ENCODE measurements at regions not wholly inside any gene's neighbourhood (a gene's known extent, or its start where the extent isn't known, plus 50 kb on each side); places are given as distances from the start of the nearest gene placed in this dataset.

DNA sequence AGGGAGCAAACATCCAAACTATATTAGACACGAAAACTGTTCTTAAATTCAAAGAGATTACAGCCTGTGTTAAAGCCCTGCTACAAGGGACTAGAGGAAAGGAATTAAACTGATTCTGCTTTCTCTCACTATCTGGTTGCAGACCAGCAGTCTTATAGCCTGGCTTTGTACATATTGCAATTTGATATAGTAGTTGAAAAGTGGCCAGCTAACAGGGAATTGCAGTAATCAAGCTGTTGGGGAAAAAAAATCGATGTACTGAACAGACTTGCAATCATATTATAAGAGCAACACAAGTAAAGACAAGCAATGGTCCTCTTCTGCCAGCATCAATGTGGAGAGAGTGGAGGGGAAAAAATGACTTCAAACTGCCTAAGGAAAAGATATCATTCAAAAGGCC, 364.4 kb upstream of the EPHA5 start:
- TF ChIP-seq ARID3A (IDR thresholded peaks at IDR 0.05; ENCODE audit: low read depth, low read length) = no peak
- no peak for TF ChIP-seq CTCF (CRISPR knock-in tag; IDR thresholded peaks at IDR 0.05)
- no peak for TF ChIP-seq NRL (CRISPR knock-in tag; IDR thresholded peaks at IDR 0.05; ENCODE audit: borderline replicate concordance)
- TF ChIP-seq POLR2AphosphoS5 (IDR thresholded peaks at IDR 0.05; ENCODE audit: low read depth, low read length) = no peak
- no peak for TF ChIP-seq JUNB (CRISPR knock-in tag; IDR thresholded peaks at IDR 0.05; ENCODE audit: borderline replicate concordance)
- TF ChIP-seq NR1H2 (CRISPR knock-in tag; IDR thresholded peaks at IDR 0.05; ENCODE audit: borderline replicate concordance, low read depth) = no peak
- TF ChIP-seq JUN (CRISPR knock-in tag; IDR thresholded peaks at IDR 0.05) = no peak
- TF ChIP-seq NFE2 (CRISPR knock-in tag; IDR thresholded peaks at IDR 0.05) = no peak
- TF ChIP-seq BCLAF1 (IDR thresholded peaks at IDR 0.05) = no peak
- no peak for TF ChIP-seq SETDB1 (CRISPR knock-in tag; IDR thresholded peaks at IDR 0.05; ENCODE audit: borderline replicate concordance)
- no peak for TF ChIP-seq ARNT (IDR thresholded peaks at IDR 0.05)

Measured in HepG2 (cell line).